ENCODE measurements at regions not wholly inside any gene's neighbourhood (a gene's known extent, or its start where the extent isn't known, plus 50 kb on each side); places are given as distances from the start of the nearest gene placed in this dataset.
A peak's percentile ranks its signal among the peaks of the same experiment; 100 is the strongest.

DNA sequence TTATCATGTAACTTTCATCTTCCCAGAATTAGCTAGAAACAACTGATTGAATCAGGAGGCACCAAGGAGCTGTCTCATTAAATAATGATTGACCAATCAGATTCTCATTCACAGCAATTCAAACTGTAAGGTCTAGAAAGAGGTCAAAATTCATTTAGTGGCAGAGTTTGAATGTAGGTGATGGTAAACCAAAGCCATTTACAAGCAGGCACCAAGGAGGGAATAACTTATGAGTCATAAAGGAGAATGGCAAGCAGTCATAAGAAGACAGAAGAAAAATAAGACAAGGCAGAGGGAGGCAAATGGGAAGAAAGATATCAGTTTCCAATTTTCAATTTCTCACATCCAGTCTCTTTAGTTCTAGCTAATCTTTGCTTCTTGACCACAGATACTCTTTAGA lies 52.9 kb upstream of the DEFB112 start:
- H3K56ac ChIP-seq (ENCODE audit: low read length) = no peak overlapping the region
- H3K9ac ChIP-seq (ENCODE audit: low read length) = no peak overlapping the region
- no peaks in the 10 kb centered on the region for H3K79me1 ChIP-seq (ENCODE audit: low read length)
- no peaks in the 10 kb centered on the region for H3K4me1 ChIP-seq (ENCODE audit: control insufficient read depth, low read depth, low read length)
- H2BK120ac ChIP-seq (ENCODE audit: low read depth, low read length) = no peak overlapping the region
- H3K27me3 ChIP-seq (ENCODE audit: insufficient read depth, low read length, poor library complexity) = no peaks in the 10 kb centered on the region
- no peak overlapping the region for H2AK5ac ChIP-seq (ENCODE audit: low read length)
- no peak overlapping the region for H3K18ac ChIP-seq (ENCODE audit: low read length)
- H2BK15ac ChIP-seq (replicated peaks; ENCODE audit: low read depth) = no peak overlapping the region
- H3K23ac ChIP-seq (ENCODE audit: low read length) = no peak overlapping the region
- no peak for DNase-seq
- no peak overlapping the region for H3K4me3 ChIP-seq (ENCODE audit: low read length)
- H4K5ac ChIP-seq (ENCODE audit: low read length) = no peak overlapping the region
- H3K4me2 ChIP-seq (ENCODE audit: low read length) = no peak overlapping the region
- no peak overlapping the region for H3K4ac ChIP-seq (ENCODE audit: low read depth, low read length)
- H3K27ac ChIP-seq (ENCODE audit: low read depth, low read length) = no peak overlapping the region
- no peaks in the 10 kb centered on the region for H3K79me2 ChIP-seq (ENCODE audit: control insufficient read depth, insufficient read depth, low read length)
- no peak overlapping the region for H4K8ac ChIP-seq (ENCODE audit: low read depth, low read length)
- H2BK5ac ChIP-seq (ENCODE audit: low read length) = no peak overlapping the region
- no peaks in the 10 kb centered on the region for H3K36me3 ChIP-seq (ENCODE audit: control insufficient read depth, insufficient read depth, low read length)

DNA sequence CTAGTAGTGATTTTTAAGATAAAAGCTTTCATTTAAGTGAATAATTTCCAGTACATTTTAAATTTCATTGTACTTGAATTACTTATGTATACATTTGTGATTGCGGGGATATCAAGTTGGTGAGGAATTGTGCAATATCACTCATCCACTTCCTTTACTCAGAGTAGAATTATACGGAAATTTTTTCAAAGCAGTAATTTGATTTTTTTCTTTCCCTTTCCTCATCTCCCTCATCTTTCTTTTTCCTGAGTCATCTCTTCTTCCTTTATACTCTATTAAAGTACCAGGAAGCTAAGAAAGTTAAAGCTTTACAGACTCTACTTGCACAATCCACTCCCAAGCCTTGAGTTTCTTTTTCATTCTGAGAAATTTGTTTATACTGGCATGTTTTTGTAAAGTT lies 60.9 kb upstream of the DEFB112 start:
- no CpG with 5 or more reads among the region's 2 CpGs for WGBS (ENCODE audit: extremely low coverage, insufficient coverage, low lambda C conversion rate)
- Histone ChIP-seq H3K27ac (ENCODE audit: low read depth, low read length) (no peak overlapping the region), H3K4me1 (ENCODE audit: control insufficient read depth, low read depth, low read length) (no peaks in the 10 kb centered on the region), H3K36me3 (ENCODE audit: control insufficient read depth, insufficient read depth, low read length) (no peaks in the 10 kb centered on the region), H3K9ac (ENCODE audit: low read length) (no peak overlapping the region), H2BK15ac (replicated peaks; ENCODE audit: low read depth) (no peak overlapping the region), H3K4me3 (ENCODE audit: low read length) (no peak overlapping the region), H2AK5ac (ENCODE audit: low read length) (no peak overlapping the region), H3K56ac (ENCODE audit: low read length) (no peak overlapping the region), H3K4ac (ENCODE audit: low read depth, low read length) (no peak overlapping the region), H3K27me3 (ENCODE audit: insufficient read depth, low read length, poor library complexity) (no peaks in the 10 kb centered on the region), H3K79me2 (ENCODE audit: control insufficient read depth, insufficient read depth, low read length) (no peaks in the 10 kb centered on the region), H2BK5ac (ENCODE audit: low read length) (no peak overlapping the region), H3K4me2 (ENCODE audit: low read length) (no peak overlapping the region), H3K18ac (ENCODE audit: low read length) (no peak overlapping the region), H2BK120ac (ENCODE audit: low read depth, low read length) (no peak overlapping the region), H4K5ac (ENCODE audit: low read length) (no peak overlapping the region), H3K79me1 (ENCODE audit: low read length) (no peaks in the 10 kb centered on the region), H4K8ac (ENCODE audit: low read depth, low read length) (no peak overlapping the region), H3K23ac (ENCODE audit: low read length) (no peak overlapping the region)
- no peak for DNase-seq

DNA sequence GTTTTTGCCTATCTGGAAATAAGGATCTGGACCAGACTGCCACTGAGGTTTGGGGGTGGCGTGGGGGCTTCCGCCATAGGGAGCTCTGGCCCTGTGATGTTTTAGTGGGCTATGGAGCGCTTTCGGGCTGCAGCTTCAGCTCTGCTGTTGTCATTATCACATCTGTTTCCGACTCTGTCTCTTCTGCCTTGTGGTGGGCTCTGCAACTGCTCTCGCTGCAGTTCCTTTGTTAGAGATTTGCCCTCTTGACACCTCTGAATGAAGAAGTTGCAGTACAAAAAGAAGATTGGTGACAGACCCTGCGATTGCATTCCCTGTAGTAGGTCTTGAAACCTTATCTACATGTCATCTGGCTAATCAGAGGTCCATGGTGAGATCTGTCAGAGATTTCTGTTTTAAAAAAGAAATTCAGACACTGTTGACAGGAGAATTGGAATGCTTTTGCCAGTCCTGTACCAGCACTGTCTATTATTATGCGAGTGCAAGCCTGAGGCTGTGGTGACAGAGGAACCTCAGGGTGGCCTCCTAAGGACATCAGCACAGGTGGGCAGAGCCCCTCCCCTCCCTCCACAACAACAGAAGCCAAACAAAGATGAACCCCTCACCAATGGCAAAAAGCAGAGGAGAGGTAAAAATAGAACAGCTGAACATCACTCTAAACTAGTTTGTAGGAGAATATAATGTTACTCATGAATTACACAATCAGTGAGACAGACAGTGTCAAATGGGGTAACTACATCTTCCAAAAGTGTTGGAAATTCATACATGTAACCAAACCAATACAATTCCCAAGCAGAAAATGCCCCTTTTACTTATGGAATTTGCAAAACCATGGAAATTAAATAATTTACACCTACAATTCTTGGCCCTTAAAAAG lies 63.5 kb upstream of the DEFB112 start:
- Histone ChIP-seq H3K4ac (ENCODE audit: low read depth, low read length) (no peak overlapping the region), H3K4me1 (ENCODE audit: control insufficient read depth, low read depth, low read length) (no peaks in the 10 kb centered on the region), H3K79me1 (ENCODE audit: low read length) (no peaks in the 10 kb centered on the region), H2BK5ac (ENCODE audit: low read length) (no peak overlapping the region), H3K9ac (ENCODE audit: low read length) (no peak overlapping the region), H3K27me3 (ENCODE audit: insufficient read depth, low read length, poor library complexity) (no peaks in the 10 kb centered on the region), H2AK5ac (ENCODE audit: low read length) (no peak overlapping the region), H4K5ac (ENCODE audit: low read length) (no peak overlapping the region), H4K8ac (ENCODE audit: low read depth, low read length) (no peak overlapping the region), H2BK15ac (replicated peaks; ENCODE audit: low read depth) (no peak overlapping the region), H3K18ac (ENCODE audit: low read length) (peak overlapping the region; percentile 60), H3K4me3 (ENCODE audit: low read length) (no peak overlapping the region), H3K56ac (ENCODE audit: low read length) (no peak overlapping the region), H3K36me3 (ENCODE audit: control insufficient read depth, insufficient read depth, low read length) (no peaks in the 10 kb centered on the region), H2BK120ac (ENCODE audit: low read depth, low read length) (no peak overlapping the region), H3K27ac (ENCODE audit: low read depth, low read length) (no peak overlapping the region), H3K79me2 (ENCODE audit: control insufficient read depth, insufficient read depth, low read length) (no peaks in the 10 kb centered on the region), H3K23ac (ENCODE audit: low read length) (no peak overlapping the region), H3K4me2 (ENCODE audit: low read length) (no peak overlapping the region)
- peak; percentile 26 for DNase-seq
- WGBS (ENCODE audit: extremely low coverage, insufficient coverage, low lambda C conversion rate) = no CpG with 5 or more reads among the region's 8 CpGs

DNA sequence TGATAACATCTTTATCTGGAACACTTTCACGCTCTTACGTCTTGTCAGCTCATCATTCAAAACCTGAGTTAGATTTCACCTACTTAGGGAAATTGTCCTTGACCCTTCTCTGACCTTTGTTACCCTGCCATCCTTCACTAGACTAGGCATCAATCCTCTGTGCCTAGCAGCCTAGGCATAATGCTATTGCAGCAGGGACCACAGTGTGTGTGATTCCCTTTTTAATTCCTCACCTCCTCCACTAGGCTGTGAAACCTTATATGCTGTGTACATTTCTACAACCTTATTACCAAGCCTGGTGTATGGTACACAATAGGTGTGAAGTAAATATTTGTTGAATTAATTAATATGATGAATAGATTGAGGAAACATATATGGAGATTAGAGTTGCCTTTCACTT lies 66.7 kb upstream of the DEFB112 start:
- DNase-seq = no peak
- no peaks in the 10 kb centered on the region for H3K36me3 ChIP-seq (ENCODE audit: control insufficient read depth, insufficient read depth, low read length)
- no CpG with 5 or more reads among the region's 2 CpGs for WGBS (ENCODE audit: extremely low coverage, insufficient coverage, low lambda C conversion rate)

DNA sequence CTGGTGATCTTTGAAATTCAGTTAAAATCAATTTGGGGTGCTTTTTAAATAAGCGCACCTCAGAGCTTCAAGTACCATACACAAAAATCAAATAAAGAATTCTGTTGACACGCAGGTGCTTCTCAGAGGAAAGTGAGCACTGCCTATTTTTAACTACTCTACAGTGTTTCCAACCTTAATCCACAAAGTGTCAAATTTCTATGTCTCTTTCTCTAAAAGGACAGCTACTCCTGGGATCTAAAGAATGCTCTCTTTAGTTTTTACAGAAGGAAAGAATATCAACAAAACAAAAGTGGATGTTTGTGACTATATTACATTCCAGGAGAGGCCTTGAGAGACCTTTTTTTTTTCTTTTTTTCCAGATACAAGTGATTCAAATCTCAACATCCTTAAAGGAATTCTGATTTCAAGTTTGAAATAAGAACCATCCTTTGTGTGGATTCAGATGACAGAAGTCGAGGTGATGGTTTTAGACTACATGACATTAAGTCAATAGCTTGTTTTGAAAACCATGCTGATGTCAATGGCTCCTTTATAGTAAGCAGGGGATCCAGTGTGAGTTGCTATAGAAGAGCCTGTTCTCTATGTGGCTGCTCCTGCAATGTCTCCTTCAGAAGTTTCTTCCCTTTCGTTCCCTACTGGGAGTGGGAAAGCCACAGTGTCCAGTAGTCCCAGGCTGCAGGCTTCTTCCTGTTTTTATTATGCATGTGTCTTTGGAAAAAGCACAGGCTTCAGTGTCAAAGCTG lies 67.2 kb upstream of the DEFB112 start:
- Histone ChIP-seq H2BK120ac (ENCODE audit: low read depth, low read length) (no peak overlapping the region), H3K36me3 (ENCODE audit: control insufficient read depth, insufficient read depth, low read length) (no peaks in the 10 kb centered on the region), H3K4me1 (ENCODE audit: control insufficient read depth, low read depth, low read length) (no peaks in the 10 kb centered on the region), H3K27me3 (ENCODE audit: insufficient read depth, low read length, poor library complexity) (no peaks in the 10 kb centered on the region), H2AK5ac (ENCODE audit: low read length) (no peak overlapping the region), H4K5ac (ENCODE audit: low read length) (no peak overlapping the region), H3K27ac (ENCODE audit: low read depth, low read length) (no peak overlapping the region), H3K9ac (ENCODE audit: low read length) (no peak overlapping the region), H3K4me2 (ENCODE audit: low read length) (no peak overlapping the region), H3K79me1 (ENCODE audit: low read length) (no peaks in the 10 kb centered on the region), H3K56ac (ENCODE audit: low read length) (no peak overlapping the region), H3K23ac (ENCODE audit: low read length) (no peak overlapping the region), H2BK15ac (replicated peaks; ENCODE audit: low read depth) (no peak overlapping the region), H3K4ac (ENCODE audit: low read depth, low read length) (no peak overlapping the region), H3K18ac (ENCODE audit: low read length) (no peak overlapping the region), H3K79me2 (ENCODE audit: control insufficient read depth, insufficient read depth, low read length) (no peaks in the 10 kb centered on the region), H3K4me3 (ENCODE audit: low read length) (no peak overlapping the region), H2BK5ac (ENCODE audit: low read length) (no peak overlapping the region), H4K8ac (ENCODE audit: low read depth, low read length) (no peak overlapping the region)
- WGBS (ENCODE audit: extremely low coverage, insufficient coverage, low lambda C conversion rate) = no CpG with 5 or more reads among the region's 4 CpGs
- no peak for DNase-seq

More for the DNA sequence above, 66.7 kb upstream of the DEFB112 start:
- H3K27me3 ChIP-seq (ENCODE audit: insufficient read depth, low read length, poor library complexity) = no peaks in the 10 kb centered on the region
- H2BK5ac ChIP-seq (ENCODE audit: low read length) = no peak overlapping the region
- H3K56ac ChIP-seq (ENCODE audit: low read length) = no peak overlapping the region
- H2BK15ac ChIP-seq (replicated peaks; ENCODE audit: low read depth) = no peak overlapping the region
- H3K9ac ChIP-seq (ENCODE audit: low read length) = no peak overlapping the region
- H4K8ac ChIP-seq (ENCODE audit: low read depth, low read length) = no peak overlapping the region
- H3K4me3 ChIP-seq (ENCODE audit: low read length) = no peak overlapping the region
- no peak overlapping the region for H2BK120ac ChIP-seq (ENCODE audit: low read depth, low read length)
- no peak overlapping the region for H3K27ac ChIP-seq (ENCODE audit: low read depth, low read length)
- no peak overlapping the region for H4K5ac ChIP-seq (ENCODE audit: low read length)
- H3K4me2 ChIP-seq (ENCODE audit: low read length) = no peak overlapping the region
- no peak overlapping the region for H3K18ac ChIP-seq (ENCODE audit: low read length)
- no peak overlapping the region for H3K23ac ChIP-seq (ENCODE audit: low read length)
- H3K4ac ChIP-seq (ENCODE audit: low read depth, low read length) = no peak overlapping the region
- no peaks in the 10 kb centered on the region for H3K4me1 ChIP-seq (ENCODE audit: control insufficient read depth, low read depth, low read length)
- H2AK5ac ChIP-seq (ENCODE audit: low read length) = no peak overlapping the region
- no peaks in the 10 kb centered on the region for H3K79me2 ChIP-seq (ENCODE audit: control insufficient read depth, insufficient read depth, low read length)
- H3K79me1 ChIP-seq (ENCODE audit: low read length) = no peaks in the 10 kb centered on the region

Data from mesendoderm (in vitro differentiated cells).